ENCODE measurements at regions not wholly inside any gene's neighbourhood (a gene's known extent, or its start where the extent isn't known, plus 50 kb on each side); places are given as distances from the start of the nearest gene placed in this dataset.

- FAIRE-seq: no peak
Observed at GRCh38 chr9:118423021-118423420, 718.8 kb downstream of the TLR4 start.

- no peak for FAIRE-seq
Observed at GRCh38 chr9:118423721-118424120, 719.5 kb downstream of the TLR4 start.

- FAIRE-seq: no peak
Observed at GRCh38 chr9:118426772-118427171, 722.6 kb downstream of the TLR4 start.

- no peak for FAIRE-seq
Observed at GRCh38 chr9:118438810-118439209, 734.6 kb downstream of the TLR4 start.

GRCh38 chr9:118439441-118439840, 735.2 kb downstream of the TLR4 start:
- FAIRE-seq: no peak

- no peak for FAIRE-seq
Observed at GRCh38 chr9:118444403-118444802, 740.2 kb downstream of the TLR4 start.

- FAIRE-seq: no peak
Observed at GRCh38 chr9:118446943-118447639, 742.9 kb downstream of the TLR4 start.

GRCh38 chr9:118449554-118449953, 745.4 kb downstream of the TLR4 start:
- FAIRE-seq: no peak

GRCh38 chr9:118455259-118455658, 751.1 kb downstream of the TLR4 start:
- no peak for FAIRE-seq

- FAIRE-seq: no peak
Observed at GRCh38 chr9:118455788-118456187, 751.6 kb downstream of the TLR4 start.

- no peak for FAIRE-seq
Observed at GRCh38 chr9:118457171-118458000, 753.2 kb downstream of the TLR4 start.

GRCh38 chr9:118459913-118460312, 755.7 kb downstream of the TLR4 start:
- FAIRE-seq: no peak

- FAIRE-seq: no peak
Observed at GRCh38 chr9:118463419-118463818, 759.2 kb downstream of the TLR4 start.

- no peak for FAIRE-seq
Observed at GRCh38 chr9:118473521-118473920, 769.3 kb downstream of the TLR4 start.

GRCh38 chr9:118478752-118479151, 774.5 kb downstream of the TLR4 start:
- FAIRE-seq: no peak

GRCh38 chr9:118482306-118482705, 778.1 kb downstream of the TLR4 start:
- no peak for FAIRE-seq

GRCh38 chr9:118483677-118484076, 779.5 kb downstream of the TLR4 start:
- no peak for FAIRE-seq

GRCh38 chr9:118503236-118503635, 799.0 kb downstream of the TLR4 start:
- no peak for FAIRE-seq

- FAIRE-seq: no peak
Observed at GRCh38 chr9:118510711-118511110, 806.5 kb downstream of the TLR4 start.

- no peak for FAIRE-seq
Observed at GRCh38 chr9:118515947-118516346, 811.7 kb downstream of the TLR4 start.

- no peak for FAIRE-seq
Observed at GRCh38 chr9:118521261-118521660, 817.1 kb downstream of the TLR4 start.

- FAIRE-seq: no peak
Observed at GRCh38 chr9:118522093-118523028, 818.2 kb downstream of the TLR4 start.

- no peak for FAIRE-seq
Observed at GRCh38 chr9:118527261-118527660, 823.1 kb downstream of the TLR4 start.
